Hepatocyte (in vitro differentiated cells): ENCODE measurements at regions not wholly inside any gene's neighbourhood (a gene's known extent, or its start where the extent isn't known, plus 50 kb on each side); places are given as distances from the start of the nearest gene placed in this dataset.

ENCODE experiments used
- CTCF ChIP-seq: fragments of 200-600 bp; sonication (generic); IDR thresholded peaks from 2 replicates; pipeline ENCODE4 v1.5.1; 2016; ENCODE audit warnings: antibody characterized with exemption, mild to moderate bottlenecking; ENCODE audit not compliant: poor library complexity
- EZH2 ChIP-seq: fragments of 200-600 bp; sonication (generic); IDR thresholded peaks from 2 replicates; pipeline ENCODE4 v1.6.1; 2016; ENCODE audit warnings: antibody characterized with exemption, mild to moderate bottlenecking, borderline replicate concordance

- TF ChIP-seq CTCF (no peak), EZH2 (no peak)
Measured at GRCh38 chr1:55568732-55569131, 353.6 kb upstream of the USP24 start.
